ENCODE measurements at regions not wholly inside any gene's neighbourhood (a gene's known extent, or its start where the extent isn't known, plus 50 kb on each side); places are given as distances from the start of the nearest gene placed in this dataset.

GRCh38 chr2:221102896-221103688 is 469.0 kb downstream of the EPHA4 start:
- TF ChIP-seq POLR2AphosphoS5 (IDR thresholded peaks at IDR 0.05) (no peak), POLR2A (IDR thresholded peaks at IDR 0.05) (no peak), CTCF (IDR thresholded peaks at IDR 0.05) (no peak), EP300 (IDR thresholded peaks at IDR 0.05) (no peak)
